Astrocyte (in vitro differentiated cells and primary cell): ENCODE measurements at regions not wholly inside any gene's neighbourhood (a gene's known extent, or its start where the extent isn't known, plus 50 kb on each side); places are given as distances from the start of the nearest gene placed in this dataset.

Source experiments
- CTCF ChIP-seq: IDR thresholded peaks from 2 replicates; pipeline ENCODE4 v1.5.1; 2011; ENCODE audit warnings: low read depth, mild to moderate bottlenecking, inconsistent platforms, low read length, moderate library complexity; ENCODE audit not compliant: insufficient read depth
- EZH2 ChIP-seq: IDR thresholded peaks from 2 replicates; pipeline ENCODE4 v1.6.1; 2012; ENCODE audit warnings: mild to moderate bottlenecking, low read length, inconsistent platforms; ENCODE audit not compliant: insufficient read depth

- TF ChIP-seq CTCF (no peak), EZH2 (no peak)
These were observed 111.2 kb upstream of the HSFY2 start for GRCh38 chrY:18884748-18885147.
